Activated B cell treated with CpG ODN at 0.5 μM for 24 hours (primary cell): ENCODE measurements at regions not wholly inside any gene's neighbourhood (a gene's known extent, or its start where the extent isn't known, plus 50 kb on each side); places are given as distances from the start of the nearest gene placed in this dataset.

ENCODE experiments used
- ATAC-seq: fragments of 200-7000 bp; cut with Tn5 transposase; one replicate; pipeline ENCODE4 v1.10.0; 2021; ENCODE audit warnings: low read depth, mild to moderate bottlenecking, moderate library complexity
- CTCF ChIA-PET: fragments of 350-600 bp; sonication (Branson Sonifier 250); formaldehyde crosslinking; loops from one replicate; lab custom pipeline; 2021; ENCODE audit warnings: antibody characterized with exemption; lab: Charles Lee
- POLR2A ChIA-PET: fragments of 350-600 bp; sonication (Branson Sonifier 250); formaldehyde crosslinking; loops from one replicate; lab custom pipeline; 2021; ENCODE audit warnings: antibody characterized with exemption; lab: Charles Lee
- DNase-seq: peaks from one replicate; pipeline ENCODE4 v3.0.0; 2022
- H3K27ac Mint-ChIP-seq: one replicate; pipeline ENCODE4 v1.8.0; 2020; ENCODE audit warnings: mixed read lengths
- H3K27me3 Mint-ChIP-seq: one replicate; pipeline ENCODE4 v1.8.0; 2021; ENCODE audit warnings: mixed read lengths
- H3K36me3 Mint-ChIP-seq: one replicate; pipeline ENCODE4 v1.8.0; 2021; ENCODE audit warnings: low read depth, mixed read lengths
- H3K4me1 Mint-ChIP-seq: one replicate; pipeline ENCODE4 v1.8.0; 2021; ENCODE audit warnings: mixed read lengths
- H3K4me3 Mint-ChIP-seq: one replicate; pipeline ENCODE4 v1.8.0; 2020; ENCODE audit warnings: mild to moderate bottlenecking, mixed read lengths
- H3K9me3 Mint-ChIP-seq: one replicate; pipeline ENCODE4 v1.8.0; 2020; ENCODE audit warnings: mixed read lengths
- CTCF ChIP-seq: fragments of 200-600 bp; IDR thresholded peaks from one replicate; pipeline ENCODE4 v1.8.0; 2022; ENCODE audit warnings: antibody characterized with exemption, mild to moderate bottlenecking
- intact Hi-C: fragments of 100-400 bp; cut with micrococcal nuclease; formaldehyde crosslinking; loops from one replicate; pipeline ENCODE4 v1.15.1; 2024

GRCh38 chr2:49861821-49862220 lies 707.5 kb upstream of the FSHR start:
- DNase-seq = no peak
- Mint-ChIP-seq H3K9me3 (peaks cover 1% of the 10 kb centered on the region), H3K4me1 (no peaks in the 10 kb centered on the region), H3K36me3 (no peaks in the 10 kb centered on the region), H3K27me3 (no peaks in the 10 kb centered on the region), H3K4me3 (no peak overlapping the region), H3K27ac (no peak overlapping the region)
- no peak for TF ChIP-seq CTCF
- intact Hi-C loops = no loop called here
- ChIA-PET POLR2A (no interaction called here), CTCF (no interaction called here)
- no peak for ATAC-seq

GRCh38 chr2:49860834-49861233 lies 706.5 kb upstream of the FSHR start:
- no peak for TF ChIP-seq CTCF
- H3K27ac Mint-ChIP-seq = no peak overlapping the region

GRCh38 chr2:49860170-49860569 lies 705.9 kb upstream of the FSHR start:
- Mint-ChIP-seq H3K36me3 (no peaks in the 10 kb centered on the region), H3K27ac (no peak overlapping the region), H3K9me3 (peaks cover 1% of the 10 kb centered on the region), H3K4me3 (no peak overlapping the region), H3K27me3 (no peaks in the 10 kb centered on the region), H3K4me1 (no peaks in the 10 kb centered on the region)
- ChIA-PET CTCF (no interaction called here), POLR2A (no interaction called here)
- DNase-seq = no peak
- ATAC-seq = no peak
- intact Hi-C loops = no loop called here
- TF ChIP-seq CTCF = no peak

More at GRCh38 chr2:49860834-49861233, 706.5 kb upstream of the FSHR start:
- H3K4me1 Mint-ChIP-seq = no peaks in the 10 kb centered on the region
- no peak for ATAC-seq
- H3K27me3 Mint-ChIP-seq = no peaks in the 10 kb centered on the region
- ChIA-PET CTCF (no interaction called here), POLR2A (no interaction called here)
- intact Hi-C loops = no loop called here
- peaks cover 1% of the 10 kb centered on the region for H3K9me3 Mint-ChIP-seq
- no peak for DNase-seq
- no peak overlapping the region for H3K4me3 Mint-ChIP-seq
- H3K36me3 Mint-ChIP-seq = no peaks in the 10 kb centered on the region

- no peak for DNase-seq
- H3K27ac Mint-ChIP-seq = no peak overlapping the region
- ChIA-PET CTCF (no interaction called here), POLR2A (no interaction called here)
- no peaks in the 10 kb centered on the region for H3K36me3 Mint-ChIP-seq
- ATAC-seq = no peak
- H3K4me1 Mint-ChIP-seq = no peaks in the 10 kb centered on the region
- H3K4me3 Mint-ChIP-seq = no peak overlapping the region
- H3K27me3 Mint-ChIP-seq = no peaks in the 10 kb centered on the region
- TF ChIP-seq CTCF = no peak
- peaks cover 1% of the 10 kb centered on the region for H3K9me3 Mint-ChIP-seq
- intact Hi-C loops = no loop called here
Observed at GRCh38 chr2:49858657-49859056, 704.3 kb upstream of the FSHR start.

- TF ChIP-seq CTCF = no peak
- H3K36me3 Mint-ChIP-seq = no peaks in the 10 kb centered on the region
- no peak overlapping the region for H3K4me3 Mint-ChIP-seq
- no peaks in the 10 kb centered on the region for H3K4me1 Mint-ChIP-seq
- intact Hi-C loops = no loop called here
- POLR2A ChIA-PET = no interaction called here
- CTCF ChIA-PET = no interaction called here
- ATAC-seq (no peak), DNase-seq (no peak)
- no peaks in the 10 kb centered on the region for H3K27me3 Mint-ChIP-seq
- H3K27ac Mint-ChIP-seq = no peak overlapping the region
- peaks cover 1% of the 10 kb centered on the region for H3K9me3 Mint-ChIP-seq
Observed at GRCh38 chr2:49858113-49858490, 703.8 kb upstream of the FSHR start.
